Erythroblast (primary cell): ENCODE measurements at regions not wholly inside any gene's neighbourhood (a gene's known extent, or its start where the extent isn't known, plus 50 kb on each side); places are given as distances from the start of the nearest gene placed in this dataset.

Experiments used
- GATA1 ChIP-seq: IDR thresholded peaks from 2 replicates; pipeline ENCODE4 v1.6.1; 2011; ENCODE audit warnings: low read depth, mild to moderate bottlenecking, control low read depth, low read length, moderate library complexity
- POLR2A ChIP-seq: IDR thresholded peaks from 2 replicates; pipeline ENCODE4 v1.6.1; 2011; ENCODE audit warnings: mild to moderate bottlenecking, low read length

DNA sequence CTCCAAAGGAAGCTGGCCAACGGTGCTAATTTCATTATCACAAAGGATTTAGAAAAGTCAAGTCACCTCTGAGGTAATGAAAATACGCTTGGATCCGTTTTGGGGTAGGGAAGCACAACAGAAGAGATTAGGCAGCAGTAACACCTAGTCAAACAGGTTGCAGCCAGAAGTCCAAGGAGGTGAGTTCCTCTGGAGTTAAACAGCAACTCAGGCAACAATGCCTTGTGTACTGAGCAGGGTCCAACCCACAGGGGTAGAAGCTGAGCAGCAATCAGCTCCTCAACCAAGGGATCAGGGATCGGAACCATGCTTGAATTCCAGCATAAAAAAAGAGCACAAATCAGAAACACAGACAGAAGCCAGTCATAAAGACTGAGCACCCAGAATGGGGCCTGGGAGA is 88.1 kb upstream of the SPRED1 start:
- TF ChIP-seq POLR2A (no peak), GATA1 (no peak)
